ENCODE measurements at regions not wholly inside any gene's neighbourhood (a gene's known extent, or its start where the extent isn't known, plus 50 kb on each side); places are given as distances from the start of the nearest gene placed in this dataset.

GRCh38 chr16:16960785-16961184 lies 510.0 kb downstream of the XYLT1 start:
- TF ChIP-seq, protein P1, sequence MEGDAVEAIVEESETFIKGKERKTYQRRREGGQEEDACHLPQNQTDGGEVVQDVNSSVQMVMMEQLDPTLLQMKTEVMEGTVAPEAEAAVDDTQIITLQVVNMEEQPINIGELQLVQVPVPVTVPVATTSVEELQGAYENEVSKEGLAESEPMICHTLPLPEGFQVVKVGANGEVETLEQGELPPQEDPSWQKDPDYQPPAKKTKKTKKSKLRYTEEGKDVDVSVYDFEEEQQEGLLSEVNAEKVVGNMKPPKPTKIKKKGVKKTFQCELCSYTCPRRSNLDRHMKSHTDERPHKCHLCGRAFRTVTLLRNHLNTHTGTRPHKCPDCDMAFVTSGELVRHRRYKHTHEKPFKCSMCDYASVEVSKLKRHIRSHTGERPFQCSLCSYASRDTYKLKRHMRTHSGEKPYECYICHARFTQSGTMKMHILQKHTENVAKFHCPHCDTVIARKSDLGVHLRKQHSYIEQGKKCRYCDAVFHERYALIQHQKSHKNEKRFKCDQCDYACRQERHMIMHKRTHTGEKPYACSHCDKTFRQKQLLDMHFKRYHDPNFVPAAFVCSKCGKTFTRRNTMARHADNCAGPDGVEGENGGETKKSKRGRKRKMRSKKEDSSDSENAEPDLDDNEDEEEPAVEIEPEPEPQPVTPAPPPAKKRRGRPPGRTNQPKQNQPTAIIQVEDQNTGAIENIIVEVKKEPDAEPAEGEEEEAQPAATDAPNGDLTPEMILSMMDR (IDR thresholded peaks at IDR 0.05; ENCODE audit: low read depth, low read length, poor library complexity, severe bottlenecking), result no peak
- no peak for TF ChIP-seq EZH2phosphoT487 (IDR thresholded peaks at IDR 0.05; ENCODE audit: borderline replicate concordance, low read length)

Measured in DOHH2 (cell line).